HG03565 (cell line): ENCODE measurements at regions not wholly inside any gene's neighbourhood (a gene's known extent, or its start where the extent isn't known, plus 50 kb on each side); places are given as distances from the start of the nearest gene placed in this dataset.
"Not testable (repeated sequence)": the region's sequence is repeated elsewhere in the genome, so short reads cannot be mapped to it uniquely, and the experiment has no call there.

ENCODE experiments used
- ATAC-seq: cut with Tn5 transposase; IDR thresholded peaks from one replicate; pipeline ENCODE4 v1.9.1; 2021; ENCODE audit warnings: mild to moderate bottlenecking, moderate library complexity; ENCODE audit not compliant: unreplicated experiment

DNA sequence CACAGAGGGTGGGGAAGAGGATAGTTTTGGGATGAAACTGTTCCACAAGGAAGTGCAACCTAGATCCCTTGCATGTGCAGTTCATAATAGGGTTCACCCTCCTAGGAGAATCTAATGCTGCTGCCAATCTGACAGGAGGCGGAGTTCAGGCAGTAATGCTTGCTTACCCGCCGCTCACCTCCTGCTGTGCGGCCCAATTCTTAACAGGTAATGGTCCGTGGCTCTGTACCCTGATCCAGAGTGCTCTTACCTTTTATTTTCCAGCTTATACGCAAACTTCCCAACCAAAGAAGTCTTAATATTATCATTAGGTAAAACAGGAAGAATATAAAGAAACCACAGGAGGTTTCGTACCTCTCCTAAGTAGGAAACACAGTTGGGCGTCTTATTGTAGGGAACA, 82.7 kb upstream of the CD302 start:
- no peak for ATAC-seq

DNA sequence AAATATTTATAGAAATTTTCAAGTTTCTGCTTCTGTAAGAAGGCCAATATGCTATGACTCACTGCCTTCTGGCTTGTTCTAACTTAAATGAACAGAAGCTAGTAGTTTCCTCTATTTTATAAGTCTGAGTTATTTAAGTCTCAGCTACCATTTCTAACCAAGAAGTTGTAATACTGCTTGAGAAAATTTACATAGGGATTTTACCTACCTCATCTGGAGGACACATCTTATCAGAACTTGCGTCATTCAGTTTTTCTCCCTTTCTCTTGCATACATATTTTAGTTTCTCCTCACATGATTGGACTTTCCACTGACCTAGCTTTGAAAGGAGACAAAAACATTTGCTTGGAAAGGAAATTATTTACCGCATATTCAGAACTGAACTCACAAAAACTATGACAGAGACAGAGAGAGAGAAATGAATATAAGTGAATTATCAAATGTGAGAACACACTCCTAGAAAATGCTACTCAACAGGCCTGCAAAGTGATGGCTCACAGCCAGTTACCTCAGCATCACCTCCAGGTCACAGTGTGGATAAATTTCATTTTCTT, 81.1 kb upstream of the CD302 start:
- ATAC-seq = peak; percentile 80

DNA sequence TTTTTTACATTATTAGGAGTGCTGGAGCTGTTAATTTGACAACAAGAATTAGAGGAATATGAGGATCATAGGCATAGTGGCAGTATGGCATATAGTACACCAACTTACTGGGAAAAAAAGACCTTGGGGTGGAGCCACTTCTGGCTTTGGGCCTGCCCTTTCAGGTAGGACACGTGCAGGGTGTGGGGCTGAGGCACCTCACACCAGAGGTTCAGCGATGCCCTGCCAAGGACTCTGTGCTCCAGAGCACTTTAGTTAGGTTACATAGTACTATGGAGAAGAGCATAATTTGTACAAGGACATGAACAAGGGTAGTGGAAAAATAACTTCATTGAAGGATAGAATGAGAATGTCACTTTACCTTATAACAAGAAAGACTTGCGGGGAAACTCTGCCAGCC, 77.1 kb upstream of the CD302 start:
- ATAC-seq = no peak

DNA sequence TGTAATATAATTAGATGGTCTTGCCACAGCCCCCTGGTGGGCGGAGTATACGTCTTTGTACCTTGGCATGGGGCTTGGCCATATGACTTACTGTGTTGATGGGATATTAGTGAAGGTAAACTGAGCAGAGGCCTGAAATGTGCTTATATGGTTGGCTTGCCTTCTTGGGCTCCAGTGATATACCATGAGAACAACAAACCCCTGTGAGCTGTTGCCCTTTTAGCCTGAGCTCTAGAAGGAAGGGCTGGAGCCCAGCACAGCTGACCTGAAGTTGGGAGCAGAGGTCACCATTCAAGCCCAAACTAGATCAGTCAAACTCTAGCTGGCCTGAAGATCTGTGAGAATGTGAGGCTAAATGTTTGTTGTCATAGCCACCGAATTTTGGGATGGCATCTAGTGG, 75.2 kb upstream of the CD302 start:
- no peak for ATAC-seq

DNA sequence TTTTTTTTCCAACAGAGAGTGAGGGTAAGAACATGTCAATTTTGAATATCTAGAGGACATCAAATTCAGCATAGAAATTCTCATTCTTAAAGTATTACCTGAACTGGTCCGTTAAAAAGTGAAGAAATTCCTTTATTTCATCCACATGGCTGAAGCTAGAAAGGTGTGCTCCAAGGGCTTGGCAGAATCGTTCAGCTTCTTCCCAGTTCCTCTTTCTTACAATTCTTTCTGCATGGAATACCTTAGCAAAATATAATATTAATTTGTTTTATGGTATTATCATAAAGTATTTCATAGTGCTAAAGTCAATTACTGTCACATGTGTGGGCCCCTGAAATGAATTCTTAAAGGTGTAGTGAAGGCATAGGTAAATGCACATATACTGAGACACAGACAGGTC, 74.3 kb upstream of the CD302 start:
- no peak for ATAC-seq

DNA sequence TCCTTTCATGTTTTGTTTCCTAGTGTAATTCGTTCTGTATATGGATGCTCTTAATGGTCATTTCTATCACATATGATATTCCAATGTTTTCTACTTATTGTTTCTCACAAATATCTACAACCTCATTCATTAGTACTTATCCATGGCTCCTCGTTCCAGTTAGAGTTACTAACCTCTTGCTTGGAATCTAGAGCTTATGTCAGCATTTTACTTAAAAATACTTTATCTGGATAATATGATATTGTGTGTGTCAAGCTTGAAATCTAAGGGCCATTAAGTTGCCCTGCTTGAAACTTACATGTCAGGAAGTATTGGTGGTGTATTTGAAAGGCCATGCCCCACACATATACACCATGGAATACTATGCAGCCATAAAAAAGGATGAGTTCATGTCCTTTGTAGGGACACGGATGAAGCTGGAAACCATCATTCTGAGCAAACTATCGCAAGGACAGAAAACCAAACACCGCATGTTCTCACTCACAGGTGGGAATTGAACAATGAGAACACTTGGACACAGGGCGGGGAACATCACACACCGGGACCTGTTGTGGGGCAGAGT, 70.7 kb upstream of the CD302 start:
- not testable (repeated sequence) for ATAC-seq

DNA sequence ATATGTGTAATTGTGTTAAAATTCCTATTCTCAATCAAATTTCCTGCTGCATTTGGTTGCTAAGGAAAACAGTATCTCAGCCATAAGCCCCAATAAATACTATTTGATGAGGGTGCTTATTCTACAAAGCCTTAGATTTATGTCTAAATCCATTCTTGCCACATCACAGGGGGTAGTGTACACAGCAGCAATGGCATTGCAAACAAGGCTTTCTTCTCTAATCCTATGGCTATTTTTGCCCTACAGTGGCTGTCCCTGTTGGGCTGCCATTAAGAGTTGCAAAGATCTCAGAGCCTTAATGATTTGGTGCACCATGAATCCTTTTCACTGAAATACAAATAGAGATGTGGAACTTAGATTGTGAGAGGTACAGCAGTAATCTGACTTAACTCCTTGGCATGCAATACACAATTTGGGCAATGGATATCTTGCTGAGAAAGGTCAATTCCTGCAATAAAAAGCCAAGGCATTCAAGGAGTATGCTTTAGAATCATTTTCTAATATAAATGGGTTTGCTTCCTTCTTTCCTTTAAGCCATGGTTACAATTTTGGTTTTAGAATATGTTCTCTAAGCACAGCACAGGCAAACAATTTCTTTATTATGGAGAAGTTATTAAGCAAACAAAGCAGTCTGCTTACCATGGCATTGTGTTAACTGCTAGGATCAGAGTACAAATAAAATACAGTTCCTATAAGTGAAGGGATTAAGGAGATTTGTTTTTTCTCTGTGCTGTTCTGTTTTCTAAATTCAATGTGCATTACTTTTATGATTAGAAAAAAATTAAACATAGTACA, 69.8 kb upstream of the CD302 start:
- ATAC-seq = no peak

DNA sequence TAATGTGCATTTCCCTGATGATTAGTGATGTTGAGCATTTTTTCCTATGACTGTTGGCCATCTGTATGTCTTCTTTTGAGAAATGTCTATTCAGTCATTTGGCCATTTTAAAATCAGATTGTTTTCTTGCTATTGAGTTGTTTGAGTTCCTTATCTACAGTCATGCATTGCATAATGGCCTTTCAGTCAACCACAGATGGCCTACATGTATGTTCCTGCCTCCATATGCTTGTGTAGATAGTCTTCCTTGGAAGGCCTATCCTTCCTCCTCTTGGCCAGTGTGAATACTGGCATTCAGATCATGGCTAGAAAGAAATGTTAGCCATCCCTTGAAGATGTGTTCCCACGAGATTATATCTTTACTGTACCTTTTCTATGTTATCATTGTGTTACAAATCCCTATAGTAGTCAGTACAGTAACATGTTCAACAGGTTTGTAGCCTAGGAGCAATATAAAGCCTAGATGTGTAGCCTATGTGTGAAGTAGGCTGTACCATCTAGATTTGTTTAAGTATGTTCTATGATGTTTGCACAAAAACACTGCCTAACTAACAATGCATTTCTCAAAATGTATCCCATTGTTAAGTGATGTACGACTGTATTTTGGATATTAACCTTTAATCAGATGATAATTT, 65.6 kb upstream of the CD302 start:
- no peak for ATAC-seq

DNA sequence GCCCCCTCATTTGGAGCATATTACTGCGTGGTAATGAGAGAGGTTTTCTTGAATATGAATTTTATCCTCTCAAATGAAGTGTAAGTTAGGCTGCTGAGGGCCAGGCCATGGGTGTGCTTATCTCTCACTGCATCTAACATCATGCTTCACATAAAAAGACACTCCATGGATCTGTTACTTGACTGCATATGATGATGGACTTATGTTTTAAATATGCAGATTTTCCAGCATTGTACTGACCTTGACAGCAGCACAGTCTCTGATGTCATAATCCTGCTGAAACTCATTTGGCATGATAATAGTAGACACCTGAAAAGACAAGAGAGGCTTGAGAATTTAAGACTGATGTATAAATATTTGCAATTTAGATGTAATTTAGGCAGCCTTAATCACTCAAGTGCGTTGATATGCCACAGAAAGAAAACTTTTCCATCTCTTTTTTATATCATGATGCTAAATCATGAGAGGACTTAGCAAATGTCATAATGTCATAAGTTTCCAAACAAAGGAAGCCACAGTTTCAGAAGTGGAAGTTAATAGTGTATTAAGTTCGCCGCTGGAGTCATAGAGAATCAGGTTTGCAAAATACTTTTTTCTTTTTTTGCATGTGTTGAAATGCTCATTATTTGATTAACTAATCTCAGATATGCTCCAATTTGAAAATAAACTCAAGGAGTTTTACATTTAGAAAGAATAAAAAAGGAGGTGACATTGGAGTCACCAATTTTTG, 62.7 kb upstream of the CD302 start:
- ATAC-seq = no peak

DNA sequence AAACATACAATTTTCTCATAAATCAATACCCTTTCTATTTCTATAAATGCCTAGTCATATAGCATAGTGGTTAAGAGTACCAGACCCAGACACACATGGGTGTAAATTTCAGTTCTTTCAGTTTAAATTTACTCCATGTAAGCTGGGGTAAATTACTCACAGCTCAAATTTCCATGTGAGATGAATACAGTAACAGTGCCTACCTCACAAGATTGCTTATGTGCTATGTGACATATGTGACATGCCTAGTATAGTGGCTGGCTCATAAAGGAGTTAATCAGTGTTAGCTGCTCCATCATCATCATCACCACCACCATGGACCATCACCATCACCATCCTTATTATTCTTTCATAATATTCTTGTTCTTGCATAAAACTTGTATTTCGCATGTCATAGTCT, 61.6 kb upstream of the CD302 start:
- no peak for ATAC-seq

DNA sequence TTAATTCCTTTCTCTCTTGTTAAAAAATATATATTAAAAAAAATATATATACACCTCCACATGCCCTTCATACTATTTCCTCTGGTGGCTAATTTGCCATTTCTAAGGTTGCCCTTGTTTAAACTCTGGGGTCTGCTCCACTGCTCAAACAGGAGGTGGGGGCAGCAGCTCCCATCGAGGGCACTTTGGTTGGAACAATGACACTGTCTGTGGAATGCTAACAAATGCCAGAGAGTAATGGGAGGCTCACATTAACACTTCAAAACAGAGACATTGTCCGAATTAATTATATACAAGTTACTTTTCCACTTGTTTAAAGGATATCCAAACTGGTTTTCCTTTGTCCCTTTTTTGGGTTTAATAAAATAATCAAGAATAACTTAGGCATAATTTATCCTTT, 58.8 kb upstream of the CD302 start:
- no peak for ATAC-seq

DNA sequence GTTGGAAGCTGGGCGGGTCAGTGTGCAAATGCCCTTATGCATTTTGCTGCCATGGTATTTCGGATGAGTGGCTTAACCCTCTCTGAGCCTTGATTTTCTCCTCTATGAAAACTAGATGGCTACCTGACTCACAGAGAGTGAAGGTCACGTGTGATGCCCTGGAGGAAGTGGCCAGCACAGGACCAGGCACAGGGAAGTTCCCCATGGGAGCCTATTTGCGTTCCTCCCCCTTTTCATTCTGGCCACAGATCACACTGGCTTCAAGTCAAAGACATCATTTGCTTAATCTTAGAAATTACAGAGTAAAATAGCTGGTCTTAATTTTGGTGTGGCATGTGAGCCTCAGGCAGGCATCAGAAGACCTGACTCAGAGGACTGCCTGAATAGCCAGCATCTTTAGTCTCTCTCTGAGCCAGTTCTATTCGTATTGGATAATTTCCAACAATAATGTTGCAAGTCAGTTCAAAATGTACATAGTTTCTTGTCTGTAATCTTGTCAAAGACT, 57.6 kb upstream of the CD302 start:
- ATAC-seq = no peak

DNA sequence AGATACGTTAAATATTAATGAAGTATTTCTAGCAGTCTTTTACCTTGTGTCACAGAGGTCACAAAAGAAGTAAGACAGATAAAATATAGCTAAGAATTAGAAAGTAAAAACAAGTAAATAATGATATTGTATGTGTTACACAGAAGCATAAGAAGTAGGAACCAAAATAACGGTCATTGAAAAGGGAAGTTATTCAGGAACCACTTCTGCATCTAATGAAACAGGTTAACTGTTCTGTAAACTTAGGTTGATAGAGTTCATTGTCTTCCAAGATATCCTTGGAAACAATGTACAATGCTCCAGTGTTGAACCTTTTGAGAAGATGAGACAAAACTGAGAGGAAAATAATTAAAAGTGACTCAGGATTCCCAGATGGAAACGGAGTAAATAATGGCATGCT, 57.1 kb upstream of the CD302 start:
- no peak for ATAC-seq

DNA sequence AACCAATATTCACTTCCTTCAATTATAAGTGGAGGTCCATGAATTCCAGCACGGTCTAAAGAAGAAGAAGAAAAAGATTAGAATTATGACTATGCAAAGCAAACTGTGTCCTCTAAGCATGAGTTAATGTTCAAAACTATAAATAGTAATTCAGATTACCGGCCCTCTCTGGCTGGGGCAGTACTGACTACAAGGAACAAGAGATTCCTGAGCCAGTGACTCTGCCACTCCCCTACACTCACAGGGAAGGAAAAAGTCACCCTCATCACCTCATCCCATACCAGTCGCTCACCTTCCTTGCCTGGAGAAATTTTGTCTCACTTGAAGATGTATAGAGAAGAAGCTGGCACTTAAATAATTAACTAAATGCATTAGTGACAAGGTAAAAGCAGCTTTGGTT, 56.5 kb upstream of the CD302 start:
- ATAC-seq = no peak

DNA sequence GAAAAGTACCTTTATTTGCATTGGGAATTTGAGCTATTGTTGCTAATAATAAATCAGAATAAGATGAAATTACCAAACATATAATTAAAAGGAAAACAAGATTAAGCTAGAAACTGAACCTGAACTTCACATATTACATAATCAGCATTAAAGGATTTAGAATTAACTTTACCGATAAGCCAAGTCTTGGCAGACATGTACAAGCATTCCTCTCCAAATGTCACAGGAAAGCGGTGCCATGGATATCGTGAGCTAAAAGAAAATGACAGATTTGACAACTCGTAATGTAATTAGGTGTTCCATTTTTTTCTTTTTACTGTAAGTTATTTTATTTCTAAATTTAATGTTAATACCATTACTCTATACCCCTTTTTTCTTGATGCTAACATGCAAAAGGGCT, 55.1 kb upstream of the CD302 start:
- ATAC-seq = no peak

DNA sequence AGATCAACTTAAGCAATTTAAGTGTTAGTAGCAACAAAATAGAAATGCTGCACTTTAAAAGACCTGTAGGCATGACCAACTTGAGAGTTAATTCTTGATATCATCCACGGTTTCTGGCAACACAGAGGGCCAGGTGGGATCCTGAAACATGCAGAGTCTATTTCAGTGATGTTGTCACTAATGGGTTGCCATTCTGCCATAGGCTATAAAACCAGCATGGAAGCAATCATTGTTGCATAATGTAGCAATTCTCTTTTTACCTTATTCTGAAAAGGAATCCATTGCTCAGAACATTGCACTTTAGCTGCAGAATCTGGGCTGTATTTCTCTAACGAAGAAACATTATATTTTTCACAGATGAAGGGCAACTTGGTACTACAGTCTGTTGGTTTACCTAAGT, 53.9 kb upstream of the CD302 start:
- ATAC-seq = no peak

DNA sequence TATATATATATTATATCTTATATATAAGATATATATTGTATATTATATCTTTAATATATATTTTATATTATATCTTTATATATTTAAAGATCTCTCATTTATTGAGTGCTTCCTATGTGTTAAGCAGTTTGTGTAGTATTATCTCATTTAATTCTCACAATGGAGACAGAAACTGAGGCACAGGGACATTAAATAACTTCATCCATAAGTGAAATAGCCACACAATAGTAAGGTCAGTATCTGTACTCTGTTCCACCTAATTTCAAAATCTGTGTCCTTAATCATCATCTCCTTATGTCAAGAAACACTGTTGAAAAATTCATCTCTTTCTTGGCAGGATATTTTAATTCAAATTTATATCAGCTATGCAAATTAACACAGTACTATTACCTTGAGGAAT, 52.8 kb upstream of the CD302 start:
- ATAC-seq = no peak

DNA sequence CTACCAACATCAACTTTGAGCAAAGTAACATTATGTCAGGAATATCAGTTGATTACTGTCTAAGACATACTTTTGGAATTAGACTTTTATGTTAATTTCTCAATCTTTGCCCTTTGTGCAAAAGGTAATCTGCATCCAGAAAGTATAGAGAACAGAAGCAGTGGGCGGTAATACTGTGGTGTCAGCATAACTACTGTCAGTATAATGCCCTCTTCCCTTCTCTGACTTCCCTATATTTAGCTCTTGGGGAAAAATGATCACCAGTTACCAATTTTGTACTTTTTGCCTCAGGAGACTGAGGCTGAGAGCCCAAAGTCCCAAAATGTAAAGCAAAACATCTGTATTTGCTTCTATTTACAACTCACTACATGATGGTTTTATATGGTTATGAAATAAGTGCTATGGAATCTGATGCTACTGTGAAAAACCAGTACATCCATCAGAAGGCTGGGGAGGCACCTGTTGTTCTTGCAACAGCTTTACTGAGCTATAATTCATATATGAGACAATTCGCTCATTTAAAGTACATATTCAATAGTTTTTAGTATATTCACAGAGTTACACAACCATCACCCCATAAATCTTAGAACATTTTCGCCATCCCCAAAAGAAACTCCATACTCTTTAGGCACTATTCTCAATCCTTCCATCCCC, 51.3 kb upstream of the CD302 start:
- ATAC-seq = no peak
